ENCODE measurements at regions not wholly inside any gene's neighbourhood (a gene's known extent, or its start where the extent isn't known, plus 50 kb on each side); places are given as distances from the start of the nearest gene placed in this dataset.

DNA sequence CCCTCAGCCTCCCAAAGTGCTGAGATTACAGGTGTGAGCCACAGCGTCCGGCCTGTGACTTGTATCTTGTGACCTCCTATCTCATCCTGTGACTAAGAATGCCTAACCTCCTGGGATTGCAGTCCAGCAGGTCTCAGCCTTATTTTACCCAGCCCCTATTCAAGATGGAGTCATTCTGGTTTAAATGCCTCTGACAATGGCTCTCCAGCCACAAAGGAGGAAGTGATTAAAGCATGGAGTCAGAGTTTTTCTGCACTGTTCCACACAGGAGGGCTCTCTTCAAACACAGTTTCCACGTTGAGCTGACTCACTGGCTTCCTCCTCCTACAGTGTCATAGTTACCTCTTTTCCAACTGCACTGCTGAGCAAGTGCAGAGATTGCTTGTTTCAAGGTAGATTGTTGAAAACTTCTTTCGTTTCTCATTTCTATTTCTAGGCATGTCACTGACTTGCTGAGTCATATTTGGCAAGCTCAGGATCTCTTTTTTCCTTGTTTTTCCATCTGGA lies 383.8 kb downstream of the PCNX1 start:
- DNase-seq = no peak

DNA sequence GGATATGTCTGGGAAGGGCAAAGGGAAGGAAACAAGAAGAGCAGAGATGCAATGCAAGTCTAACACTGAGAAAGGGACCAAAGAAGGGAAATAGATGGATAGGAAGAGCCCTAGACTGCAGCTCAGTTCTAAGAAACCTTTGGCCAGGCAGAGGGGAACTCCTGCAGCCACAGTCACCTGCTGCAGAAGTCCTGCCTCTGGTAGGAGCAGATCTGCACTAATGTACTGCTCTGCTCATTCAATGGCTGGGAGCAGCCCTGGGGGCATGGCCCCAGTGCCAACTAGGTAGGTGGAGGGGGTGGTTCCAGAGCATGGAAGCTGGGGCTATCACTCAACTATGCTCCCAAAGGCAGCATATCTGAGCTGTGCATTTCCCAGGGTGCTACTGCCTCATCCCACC lies 388.9 kb downstream of the PCNX1 start:
- DNase-seq = no peak

DNA sequence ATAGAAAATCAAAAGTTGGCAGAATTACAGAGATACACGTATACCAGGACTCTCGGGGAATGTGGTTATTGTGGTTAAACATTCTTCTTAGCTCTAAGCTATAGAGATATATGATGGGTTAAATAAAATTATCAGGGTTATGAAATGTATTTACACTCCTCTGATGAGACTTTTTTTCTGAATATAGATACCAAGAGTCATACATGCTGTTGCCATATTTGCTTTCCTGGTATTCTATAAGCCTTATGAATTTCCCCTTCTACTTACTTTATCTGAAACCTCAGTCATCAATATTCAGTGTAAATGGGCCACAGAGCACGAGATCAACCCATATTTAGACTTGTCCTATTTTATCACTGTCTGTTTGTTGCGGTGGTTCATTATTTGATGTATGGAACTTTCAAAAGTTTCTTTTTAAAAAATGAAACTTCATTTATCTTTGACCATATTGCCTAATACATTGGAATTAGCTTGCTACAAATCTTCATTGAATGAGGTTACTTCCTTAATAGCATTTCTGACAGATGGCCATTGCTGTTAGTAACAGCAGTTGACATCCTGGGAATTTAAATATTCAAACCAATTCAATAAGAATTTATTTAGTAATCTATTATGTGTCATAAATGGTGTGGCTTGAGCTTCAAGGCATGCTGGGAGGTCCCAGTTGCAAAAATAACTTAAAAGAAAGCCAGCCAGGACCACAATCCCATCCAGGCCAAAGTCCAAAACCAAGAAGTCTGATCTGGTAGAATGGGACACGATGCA lies 393.5 kb downstream of the PCNX1 start:
- no peak for DNase-seq

DNA sequence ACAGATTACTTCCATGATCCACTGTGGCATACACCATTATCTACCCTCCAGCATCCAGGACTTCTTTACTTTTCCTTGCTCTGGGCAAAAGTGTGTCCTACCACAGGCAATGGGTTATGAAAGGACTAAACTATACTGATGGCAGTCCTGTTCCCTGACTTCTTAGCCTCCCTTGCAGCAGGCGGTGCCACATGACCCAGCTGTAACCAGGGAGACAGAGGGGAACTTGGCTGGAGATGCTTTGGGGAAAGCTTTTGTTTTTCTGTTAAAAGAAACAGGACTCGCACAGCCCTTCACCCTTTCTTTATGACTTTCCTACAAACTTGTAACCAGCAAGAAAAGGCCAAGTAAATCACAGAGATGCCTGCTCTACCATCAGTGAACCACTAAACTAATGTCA lies 394.4 kb downstream of the PCNX1 start:
- no peak for DNase-seq

DNA sequence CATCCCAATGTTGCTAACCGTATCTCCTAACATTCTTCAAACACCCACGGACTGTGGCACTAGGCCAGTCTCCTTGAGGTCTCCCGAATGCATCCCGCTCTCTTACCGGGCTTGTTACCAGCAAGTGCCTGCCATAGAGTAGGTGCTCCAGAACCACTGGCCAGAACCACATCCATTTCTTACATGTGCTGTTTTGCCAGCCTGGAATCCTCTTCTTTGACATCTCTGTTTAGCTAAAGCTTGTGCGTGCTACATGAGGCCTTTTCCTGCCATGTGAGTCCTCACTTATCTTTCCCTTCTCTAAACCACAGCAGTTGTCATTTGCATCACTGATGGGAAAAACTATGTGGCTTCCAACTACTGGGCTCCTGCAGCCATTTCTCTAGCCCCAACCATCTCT lies 397.4 kb downstream of the PCNX1 start:
- no peak for DNase-seq

DNA sequence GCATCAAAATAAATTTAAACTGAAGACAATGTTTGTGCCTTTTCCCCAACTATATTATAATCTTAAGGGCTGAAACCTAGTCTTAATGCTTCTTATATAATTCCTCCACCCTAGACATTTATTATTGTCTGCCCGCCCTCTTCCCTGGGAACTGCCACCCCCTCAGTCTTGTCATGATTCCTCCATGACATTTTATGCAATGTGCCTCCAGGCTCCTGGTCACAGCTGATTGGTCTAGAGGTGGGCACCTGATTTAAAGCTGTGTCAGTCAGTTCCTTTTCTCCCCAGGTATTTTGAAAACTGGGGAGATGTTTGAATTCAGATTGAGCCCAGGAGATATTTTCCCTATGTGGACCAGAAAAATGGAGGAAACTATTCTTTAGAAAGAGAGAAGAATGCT lies 401.4 kb downstream of the PCNX1 start:
- no peak for DNase-seq

DNA sequence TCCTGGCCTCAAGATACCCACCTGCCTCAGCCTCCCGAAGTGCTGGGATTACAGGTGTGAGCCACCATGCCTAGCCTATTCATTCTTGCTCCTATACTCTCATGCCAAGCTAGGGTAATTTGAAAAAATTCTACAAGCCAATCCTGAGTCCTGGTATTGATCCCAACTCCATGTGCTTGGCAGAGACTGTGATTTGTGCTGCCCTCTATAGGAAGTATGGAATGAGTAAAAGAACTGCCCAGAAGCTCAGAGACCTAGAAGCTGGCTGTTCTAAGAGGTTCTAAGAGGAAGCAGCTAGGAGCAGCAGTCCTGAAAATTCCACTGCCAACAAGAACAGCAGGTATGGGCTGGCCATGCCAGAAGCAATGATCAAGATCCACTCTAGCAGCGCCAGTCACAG lies 402.5 kb downstream of the PCNX1 start:
- DNase-seq = no peak

DNA sequence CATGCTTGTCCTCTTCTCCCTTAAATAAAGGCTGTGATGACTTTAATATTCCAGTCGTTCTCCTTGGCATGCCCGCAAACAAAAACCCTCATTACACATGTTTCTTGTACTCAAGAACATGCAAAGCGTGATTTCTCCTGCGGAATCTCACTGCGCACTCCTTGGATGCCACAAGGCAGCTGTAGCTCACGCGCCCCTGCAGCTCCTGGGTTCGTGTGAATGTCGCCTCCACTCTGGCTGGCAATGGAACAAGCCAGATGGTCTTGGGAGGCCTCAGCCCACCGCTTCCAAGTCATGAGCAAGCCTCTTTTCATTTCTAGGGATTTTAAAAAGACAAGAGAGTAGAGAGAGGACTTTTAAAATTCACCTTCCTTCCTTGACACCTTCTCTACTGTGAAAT lies 403.8 kb downstream of the PCNX1 start:
- DNase-seq = no peak

DNA sequence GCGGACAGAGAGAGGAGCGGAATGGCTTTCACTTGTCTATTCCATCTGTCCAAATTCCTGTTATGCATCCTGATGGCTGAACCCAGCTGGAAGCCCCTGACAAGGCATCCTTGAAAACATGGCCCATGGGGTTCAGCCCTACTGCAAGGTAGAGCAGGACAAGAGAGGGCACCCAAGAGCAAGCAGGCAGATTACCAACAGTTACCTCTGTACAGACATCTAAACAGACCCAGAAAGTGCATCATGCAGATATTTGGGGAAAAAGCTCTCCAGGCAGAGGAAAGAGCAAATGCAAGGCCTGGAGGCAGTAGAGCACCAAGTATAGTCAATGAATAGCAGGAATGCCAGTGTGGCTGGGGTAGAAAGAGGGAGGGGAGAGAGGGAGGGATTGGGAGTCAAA lies 407.5 kb downstream of the PCNX1 start:
- DNase-seq = no peak

DNA sequence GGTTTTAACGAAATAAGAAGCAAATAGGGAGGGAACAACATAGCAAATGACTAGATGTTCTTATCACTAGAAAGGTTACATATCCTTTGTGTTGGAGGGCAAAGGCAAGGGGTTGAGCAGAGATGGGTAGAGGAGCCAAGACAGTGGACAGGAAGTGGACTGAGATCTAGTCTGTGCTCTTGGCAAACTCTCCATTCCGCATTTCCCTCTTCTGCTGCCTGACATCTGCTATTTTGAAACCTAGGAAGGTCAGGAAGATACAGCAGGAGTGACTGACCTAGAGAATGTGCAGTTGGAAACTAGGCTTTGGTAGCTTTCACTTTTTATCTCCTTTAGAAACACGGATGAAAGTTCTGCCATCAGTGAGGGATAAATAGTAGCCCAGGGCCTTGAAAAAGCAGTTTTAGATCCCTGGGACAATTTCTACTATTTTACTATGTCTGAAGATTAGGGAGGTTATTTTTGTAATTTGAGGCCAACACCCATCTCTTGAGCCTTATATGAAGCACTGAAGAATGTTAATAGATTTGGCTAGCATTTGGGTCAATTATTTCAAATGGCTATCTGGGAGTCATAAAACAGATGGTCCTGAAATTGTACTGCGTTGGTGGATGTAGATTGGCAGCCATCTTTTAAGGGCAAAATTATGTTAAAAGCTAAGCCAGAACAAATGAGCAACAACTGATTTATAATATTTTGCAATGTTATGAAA lies 410.3 kb downstream of the PCNX1 start:
- no peak for DNase-seq

DNA sequence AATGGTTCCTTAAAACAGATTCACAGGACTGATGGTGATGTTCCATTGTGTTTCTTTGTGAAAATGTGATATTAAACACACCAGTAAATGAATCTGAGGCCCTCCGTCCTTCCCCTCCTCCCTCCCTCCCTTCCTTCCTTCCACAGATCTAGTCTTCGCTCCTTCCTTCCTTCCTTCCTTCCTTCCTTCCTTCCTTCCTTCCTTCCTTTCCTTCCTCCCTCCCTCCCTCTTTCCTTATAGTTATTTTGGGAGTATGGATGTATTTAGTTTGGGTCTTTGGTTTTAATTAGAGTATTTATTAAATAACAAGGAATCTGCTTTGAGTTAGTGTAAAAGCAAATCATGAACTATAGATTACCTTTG lies 410.8 kb downstream of the PCNX1 start:
- no peak for DNase-seq

DNA sequence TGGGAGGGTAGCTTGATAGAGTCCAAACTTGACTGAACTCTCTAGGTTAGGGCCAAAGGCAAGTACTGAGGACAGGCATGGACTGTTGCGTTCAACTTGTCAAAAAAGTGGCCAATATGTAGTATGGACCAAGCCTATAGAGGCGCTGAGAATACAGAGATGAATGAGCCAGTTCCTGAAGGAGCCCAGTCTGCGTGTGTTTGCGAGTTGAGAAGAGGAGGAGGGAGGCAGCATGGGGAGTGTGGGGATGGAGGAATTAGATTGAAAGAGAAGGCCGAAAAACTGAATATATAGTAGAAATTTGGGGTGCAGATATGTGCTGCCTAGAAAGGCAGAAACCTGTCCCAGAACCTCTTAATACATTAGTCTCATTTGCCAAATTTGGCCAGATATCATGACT lies 412.4 kb downstream of the PCNX1 start:
- no peak for DNase-seq

DNA sequence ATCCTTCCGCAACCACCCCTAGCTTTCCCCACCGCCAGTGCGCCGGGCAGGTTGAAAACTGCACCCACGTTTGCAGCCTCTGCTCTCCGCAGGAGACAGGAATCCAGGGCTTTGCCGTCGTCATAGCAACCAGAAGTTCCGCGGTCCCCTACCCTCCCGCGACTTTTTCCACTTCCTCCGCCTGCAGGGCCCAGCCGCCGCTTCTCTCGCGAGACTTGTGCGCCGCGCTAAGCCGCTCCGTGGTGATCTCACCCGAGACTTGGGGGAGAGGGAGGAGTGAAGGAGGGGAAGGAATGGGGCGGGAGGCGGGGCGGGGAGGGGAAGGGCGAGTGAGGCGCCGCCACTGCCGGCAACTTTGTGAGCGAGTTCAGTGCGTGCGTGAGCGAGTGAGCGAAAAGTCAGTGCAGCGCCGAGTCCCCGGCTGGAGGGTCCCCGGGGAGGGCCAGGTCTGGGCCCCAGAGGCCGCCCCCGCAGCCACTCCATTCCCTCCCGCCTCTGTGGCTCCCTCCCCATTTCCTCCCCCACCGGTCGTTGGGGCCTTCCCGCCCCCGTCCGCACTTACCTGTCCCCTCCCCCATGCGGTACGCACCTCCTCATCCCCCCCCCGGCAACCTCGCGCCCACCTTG lies 413.0 kb downstream of the PCNX1 start, which contains the start of gene SIPA1L1:
SIPA1L1 (plus strand) TSS at position 370 of the 627 bp plus-strand sequence.
- peak; percentile 95 to 99 (median 98) for DNase-seq

DNA sequence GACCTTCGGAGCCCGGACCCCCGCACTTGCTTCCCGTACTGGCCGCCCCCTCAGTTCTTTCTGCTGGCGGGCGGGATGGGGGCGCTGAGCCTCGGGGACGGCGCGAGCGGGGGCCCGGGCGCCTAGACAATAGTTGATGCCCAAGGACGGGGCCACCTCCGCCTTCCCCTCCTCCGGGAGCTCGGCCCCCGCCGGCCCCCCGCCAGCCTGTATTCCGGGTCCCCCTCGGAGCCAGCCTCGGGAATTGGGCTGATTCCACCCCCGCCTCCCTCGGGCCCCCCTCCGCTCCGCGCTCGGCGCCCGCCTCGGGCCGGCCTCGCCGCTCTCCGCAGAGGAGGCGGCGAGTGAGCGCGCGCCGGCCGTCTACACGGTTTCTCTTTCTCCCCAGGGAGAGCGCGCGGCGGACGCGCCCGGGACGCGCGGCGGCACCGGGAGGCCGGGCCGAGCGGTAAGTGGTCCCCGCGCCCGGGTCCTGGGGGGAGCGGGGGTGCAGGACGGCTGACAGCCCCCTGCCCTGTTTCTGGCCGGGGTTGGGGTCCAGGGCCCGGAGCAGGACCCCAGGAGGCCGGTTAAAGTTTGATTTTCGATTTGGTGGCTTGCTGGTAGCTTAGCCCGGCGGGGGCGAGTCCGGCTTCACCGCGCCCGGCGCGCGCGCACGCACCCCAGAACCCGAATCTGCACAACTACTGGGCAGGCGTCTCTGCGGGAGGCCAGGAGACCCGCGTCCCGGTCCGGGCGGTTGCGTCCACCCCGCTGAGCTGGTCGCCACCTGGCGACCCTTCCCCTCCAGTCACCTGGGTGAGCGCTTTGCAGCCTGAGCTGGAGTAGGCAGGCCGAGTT lies 413.7 kb downstream of the PCNX1 start:
- DNase-seq = peak; percentile 38 to 86 (median 62)

DNA sequence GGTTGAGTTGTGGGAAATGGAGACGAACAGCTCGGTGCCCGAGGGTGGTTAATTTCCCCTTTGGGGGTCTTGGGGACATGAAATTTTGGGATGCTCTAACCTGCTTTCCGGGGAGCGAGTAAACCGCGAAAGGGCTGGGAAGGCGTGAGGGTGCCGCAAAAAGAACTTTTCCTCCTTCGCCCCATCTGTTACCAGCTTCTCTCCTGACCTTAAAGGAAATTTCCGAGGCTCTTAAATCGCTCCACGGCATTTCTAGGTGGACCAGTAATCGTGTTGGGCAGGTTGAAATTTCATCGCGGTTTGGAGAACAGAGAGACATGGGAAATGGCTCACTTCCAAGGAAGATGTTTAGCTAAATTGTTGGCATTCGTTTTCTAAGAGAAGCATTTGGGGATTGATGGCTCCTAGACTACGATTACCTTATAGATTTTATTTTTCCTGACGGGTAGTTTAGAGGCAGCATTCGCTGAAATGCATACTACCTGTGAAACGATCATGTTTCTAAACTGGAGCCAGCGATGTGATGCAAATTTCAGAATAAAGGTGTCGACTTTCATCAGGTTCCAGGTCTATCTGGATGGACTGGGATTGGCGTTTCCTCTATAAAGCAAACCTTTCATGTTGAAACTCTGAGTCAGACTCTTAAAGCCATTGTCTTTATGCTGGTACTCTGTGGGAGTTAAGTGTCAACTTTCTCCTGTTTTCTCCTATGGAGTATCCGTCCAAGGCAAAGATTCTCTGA lies 414.5 kb downstream of the PCNX1 start:
- peak in 1 of 6 experiments; percentile 34 for DNase-seq

DNA sequence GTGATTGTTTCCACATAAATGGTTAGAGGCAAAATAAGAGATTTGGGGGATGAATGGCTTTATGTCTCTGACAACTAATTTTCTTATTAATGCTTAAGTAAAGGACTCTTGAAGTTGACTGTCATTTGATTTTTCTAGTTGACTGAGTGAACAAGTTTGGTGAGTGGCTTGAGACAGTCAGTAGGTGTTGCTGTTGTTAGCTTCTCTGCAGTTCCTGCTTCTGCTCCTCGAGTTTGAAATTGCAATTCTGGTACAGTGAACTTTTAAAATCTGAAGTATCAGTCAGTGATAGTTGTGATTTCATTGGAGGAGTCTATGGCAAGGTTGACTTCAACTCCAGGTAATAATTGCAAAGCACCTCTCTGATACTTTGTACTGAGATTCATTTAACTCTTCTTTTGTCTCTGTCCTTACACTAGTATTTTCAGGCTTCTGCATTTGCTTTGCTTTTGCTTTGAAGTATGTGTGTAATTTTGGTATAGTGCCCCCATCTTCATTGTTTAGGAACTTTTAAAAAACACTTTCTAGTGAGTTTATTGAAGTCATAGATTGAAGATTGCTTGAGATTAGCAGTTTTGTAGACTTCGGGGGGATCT lies 415.5 kb downstream of the PCNX1 start:
- DNase-seq = peak in 3 of 6 experiments; percentile 48 to 65 (median 51)

DNA sequence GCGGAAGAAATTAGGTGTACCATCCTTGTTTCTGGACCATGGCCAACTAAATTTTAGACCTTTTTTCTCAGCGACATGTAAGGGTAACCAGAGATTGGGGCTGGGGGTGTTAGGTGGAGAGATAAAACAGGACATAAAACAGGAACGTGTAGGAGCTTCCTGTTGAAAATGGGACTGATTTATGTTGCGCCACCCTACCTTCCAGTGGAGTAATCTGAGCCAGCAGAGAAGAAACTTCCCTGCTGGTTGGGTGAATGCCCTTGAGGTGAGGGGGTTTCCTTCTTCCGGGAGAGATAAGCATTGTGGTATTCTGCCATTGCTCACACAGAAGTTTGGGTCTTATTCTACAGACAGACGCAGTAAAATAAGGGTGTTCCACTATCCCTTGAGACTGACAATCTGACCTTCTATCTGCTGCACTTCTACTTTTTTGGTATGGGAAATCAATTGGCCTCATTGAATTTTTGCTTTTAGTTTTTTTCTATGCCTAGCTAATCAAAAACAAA lies 417.6 kb downstream of the PCNX1 start:
- DNase-seq = peak in 5 of 6 experiments; percentile 28 to 33 (median 31)

DNA sequence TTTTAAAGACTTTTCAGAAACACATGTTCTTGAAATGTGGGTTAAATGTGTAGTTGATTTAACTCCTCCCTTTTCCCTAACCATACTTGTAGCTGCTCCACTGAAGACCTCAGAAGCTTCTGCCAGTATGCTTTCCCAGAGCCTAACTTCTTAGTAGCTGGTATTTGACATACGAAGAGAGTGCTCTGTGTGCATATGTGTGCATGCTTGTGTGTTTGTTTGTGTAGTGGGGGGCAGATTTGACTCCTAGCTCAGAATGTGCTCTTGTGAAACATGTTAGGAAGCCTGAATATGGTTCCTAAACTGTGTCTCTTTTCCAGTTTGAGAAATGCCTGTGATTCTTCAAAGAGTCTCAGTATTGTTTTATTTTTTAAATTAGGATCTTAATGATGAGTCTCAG lies 420.4 kb downstream of the PCNX1 start:
- no peak for DNase-seq

DNA sequence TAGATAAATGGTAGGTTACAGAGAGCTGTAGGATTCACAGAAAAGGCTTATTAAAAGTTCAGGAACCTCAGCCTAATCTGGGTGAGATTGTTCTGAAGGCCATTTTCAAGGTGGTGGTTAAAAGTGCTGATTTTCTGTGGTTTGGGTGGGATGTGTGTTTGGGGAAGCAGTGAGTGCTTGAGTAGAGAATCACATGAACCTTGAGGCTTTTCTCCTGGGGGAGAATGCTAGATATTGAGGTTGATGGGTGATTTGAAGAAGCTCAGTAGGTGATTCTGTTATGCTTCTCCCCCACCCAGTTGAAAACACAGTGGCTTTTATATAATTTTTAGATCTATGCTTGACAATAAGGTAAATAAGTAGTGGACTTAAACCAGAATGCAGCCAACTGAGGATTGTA lies 420.9 kb downstream of the PCNX1 start:
- no peak for DNase-seq

DNA sequence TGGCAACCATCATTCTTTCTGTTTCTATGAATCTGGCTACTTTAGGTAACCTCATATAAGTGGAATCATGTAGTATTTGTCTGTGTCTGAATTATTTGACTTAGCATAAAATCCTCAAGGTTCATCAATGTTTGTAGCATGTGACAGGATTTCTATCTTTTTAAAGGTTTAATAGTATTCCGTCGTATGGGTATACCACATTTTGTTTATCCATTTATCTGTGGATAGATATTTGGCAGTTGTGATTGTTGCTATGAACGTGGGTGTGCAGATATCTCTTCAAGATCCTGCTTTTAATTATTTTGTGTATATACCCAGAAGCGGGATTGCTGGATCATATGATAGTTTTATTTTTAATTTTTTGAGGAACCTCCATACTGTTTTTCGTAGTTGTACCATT lies 421.7 kb downstream of the PCNX1 start:
- no peak for DNase-seq

DNA sequence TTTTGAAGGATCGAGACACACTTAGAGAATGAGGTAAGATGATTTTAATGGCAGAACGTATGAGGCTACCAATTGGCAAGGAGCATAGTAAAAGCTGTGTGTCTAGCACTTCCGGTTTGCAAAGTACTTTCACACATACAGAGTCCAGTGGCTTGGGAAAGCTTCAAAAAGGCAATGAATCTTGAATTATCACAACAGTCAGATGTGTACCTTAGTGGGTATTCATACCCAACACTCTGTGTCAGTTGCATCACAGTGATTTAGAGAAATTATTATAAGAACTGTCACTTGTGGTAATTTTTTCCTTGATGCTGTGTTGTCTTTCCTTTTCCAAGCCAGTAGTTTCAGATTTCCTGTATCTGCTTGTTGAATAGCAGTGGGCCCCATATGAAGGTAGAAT lies 424.1 kb downstream of the PCNX1 start:
- no peak for DNase-seq

DNA sequence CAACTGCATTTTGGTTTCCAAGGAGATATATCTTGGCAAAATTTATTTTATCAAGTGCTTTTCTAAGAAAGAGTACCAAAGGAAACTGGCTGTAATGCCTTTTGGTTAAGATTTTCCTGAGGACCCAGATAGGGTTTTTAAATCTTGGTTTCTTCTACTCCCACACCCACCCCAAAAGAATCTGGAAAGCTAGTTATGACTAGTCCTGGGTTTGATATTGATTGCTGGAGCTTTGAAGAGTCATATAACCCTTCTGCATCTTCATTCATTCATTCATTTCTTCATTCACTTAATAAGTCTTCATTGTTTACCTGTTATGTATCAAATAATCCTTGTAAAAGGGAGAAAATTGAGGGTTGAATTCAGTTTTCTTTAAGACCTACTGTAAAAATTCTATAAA lies 425.2 kb downstream of the PCNX1 start:
- DNase-seq = no peak

All from stimulated activated naive CD4-positive, alpha-beta T cell (primary cell).